ENCODE measurements at regions not wholly inside any gene's neighbourhood (a gene's known extent, or its start where the extent isn't known, plus 50 kb on each side); places are given as distances from the start of the nearest gene placed in this dataset.

GRCh38 chr1:239858529-239858928 is 233.2 kb upstream of the FMN2 start:
- Mint-ChIP-seq H3K36me3 (ENCODE audit: low read depth) (no peaks in the 10 kb centered on the region), H3K27me3 (peaks cover 4% of the 10 kb centered on the region), H3K4me3 (no peak overlapping the region), H3K4me1 (no peaks in the 10 kb centered on the region), H3K27ac (no peak overlapping the region), H3K9me3 (peaks cover 10% of the 10 kb centered on the region)
- no peak for ATAC-seq (replicated peaks)

- no peak overlapping the region for H3K27ac Mint-ChIP-seq
- H3K4me3 Mint-ChIP-seq, result no peak overlapping the region
- H3K4me1 Mint-ChIP-seq, result no peaks in the 10 kb centered on the region
- no peak for ATAC-seq (replicated peaks)
- peaks cover 4% of the 10 kb centered on the region for H3K27me3 Mint-ChIP-seq
- H3K36me3 Mint-ChIP-seq (ENCODE audit: low read depth), result no peaks in the 10 kb centered on the region
- H3K9me3 Mint-ChIP-seq, result no peaks in the 10 kb centered on the region
These were observed 229.7 kb upstream of the FMN2 start for GRCh38 chr1:239861985-239862384.

DNA sequence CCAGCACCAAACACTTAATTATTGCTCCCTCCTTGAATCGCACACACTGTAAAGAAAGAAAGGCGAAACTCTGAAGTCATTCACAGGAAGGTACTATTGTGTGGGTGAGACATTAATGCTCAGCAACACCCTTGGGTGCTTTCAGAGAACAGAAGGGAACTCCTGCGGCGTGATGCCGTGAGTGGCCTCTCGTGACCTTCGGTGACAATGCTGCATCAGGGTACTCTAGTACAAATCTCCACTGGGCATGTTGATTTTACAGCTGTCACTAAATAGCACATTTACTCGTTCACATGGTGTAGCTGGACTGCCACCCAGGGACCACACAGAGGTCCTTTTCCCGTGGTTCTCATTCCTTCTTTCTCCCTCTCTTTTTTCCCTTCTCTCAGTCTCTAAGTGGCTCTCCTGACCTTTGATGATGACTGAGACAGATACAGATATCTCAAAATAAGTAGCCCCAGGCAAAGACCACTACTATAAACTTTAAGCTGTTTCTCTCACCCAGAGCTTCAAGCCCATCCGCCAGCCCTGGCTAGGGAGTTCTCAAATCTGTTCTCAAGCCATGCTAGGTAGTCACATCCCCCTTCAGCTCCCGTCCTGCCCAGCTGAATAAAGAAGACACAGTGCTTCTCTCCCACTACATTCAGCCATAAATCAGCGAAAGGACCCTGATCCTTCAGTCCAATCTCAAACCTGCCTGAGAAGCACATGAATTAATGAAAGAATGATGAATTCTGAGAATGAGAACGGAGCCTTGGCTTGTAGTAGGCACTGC is 223.4 kb upstream of the FMN2 start:
- H3K9me3 Mint-ChIP-seq, result no peaks in the 10 kb centered on the region
- H3K27me3 Mint-ChIP-seq, result no peaks in the 10 kb centered on the region
- no peak overlapping the region for H3K4me3 Mint-ChIP-seq
- ATAC-seq (replicated peaks), result no peak
- no peaks in the 10 kb centered on the region for H3K4me1 Mint-ChIP-seq
- no peak overlapping the region for H3K27ac Mint-ChIP-seq
- no peaks in the 10 kb centered on the region for H3K36me3 Mint-ChIP-seq (ENCODE audit: low read depth)

- H3K4me1 Mint-ChIP-seq, result no peaks in the 10 kb centered on the region
- no peak for ATAC-seq (replicated peaks)
- H3K27ac Mint-ChIP-seq, result no peak overlapping the region
- no peaks in the 10 kb centered on the region for H3K9me3 Mint-ChIP-seq
- H3K27me3 Mint-ChIP-seq, result peaks cover 4% of the 10 kb centered on the region
- no peaks in the 10 kb centered on the region for H3K36me3 Mint-ChIP-seq (ENCODE audit: low read depth)
- H3K4me3 Mint-ChIP-seq, result no peak overlapping the region
These were observed 221.5 kb upstream of the FMN2 start for GRCh38 chr1:239870194-239870593.

DNA sequence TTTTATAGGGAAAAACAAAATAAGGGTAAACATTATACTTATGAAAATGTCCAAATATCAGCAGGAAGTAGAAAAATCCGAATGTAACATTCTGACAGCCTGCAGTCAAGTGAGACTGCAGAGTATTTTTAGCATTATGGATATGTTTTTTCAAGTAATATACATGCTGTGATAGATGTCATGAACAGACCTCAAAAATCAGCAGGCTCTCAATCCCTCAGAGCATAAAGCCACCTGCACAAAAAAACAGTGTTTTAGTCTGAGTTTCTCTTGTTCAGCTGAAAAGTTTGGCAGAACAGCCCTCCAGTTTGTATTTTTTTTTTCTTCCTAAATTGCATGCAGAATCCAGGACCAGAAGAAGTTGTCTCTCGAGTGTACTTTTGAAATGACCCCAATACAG is 219.1 kb upstream of the FMN2 start:
- no peak for ATAC-seq (replicated peaks)
- no peak overlapping the region for H3K4me3 Mint-ChIP-seq
- H3K9me3 Mint-ChIP-seq, result no peaks in the 10 kb centered on the region
- H3K36me3 Mint-ChIP-seq (ENCODE audit: low read depth), result no peaks in the 10 kb centered on the region
- peaks cover 4% of the 10 kb centered on the region for H3K27me3 Mint-ChIP-seq
- no peak overlapping the region for H3K27ac Mint-ChIP-seq
- no peaks in the 10 kb centered on the region for H3K4me1 Mint-ChIP-seq

GRCh38 chr1:239874831-239875230 is 216.9 kb upstream of the FMN2 start:
- Mint-ChIP-seq H3K4me1 (no peaks in the 10 kb centered on the region), H3K27me3 (peaks cover 4% of the 10 kb centered on the region), H3K4me3 (no peak overlapping the region), H3K27ac (no peak overlapping the region), H3K36me3 (ENCODE audit: low read depth) (no peaks in the 10 kb centered on the region), H3K9me3 (no peaks in the 10 kb centered on the region)
- ATAC-seq (replicated peaks), result no peak

DNA sequence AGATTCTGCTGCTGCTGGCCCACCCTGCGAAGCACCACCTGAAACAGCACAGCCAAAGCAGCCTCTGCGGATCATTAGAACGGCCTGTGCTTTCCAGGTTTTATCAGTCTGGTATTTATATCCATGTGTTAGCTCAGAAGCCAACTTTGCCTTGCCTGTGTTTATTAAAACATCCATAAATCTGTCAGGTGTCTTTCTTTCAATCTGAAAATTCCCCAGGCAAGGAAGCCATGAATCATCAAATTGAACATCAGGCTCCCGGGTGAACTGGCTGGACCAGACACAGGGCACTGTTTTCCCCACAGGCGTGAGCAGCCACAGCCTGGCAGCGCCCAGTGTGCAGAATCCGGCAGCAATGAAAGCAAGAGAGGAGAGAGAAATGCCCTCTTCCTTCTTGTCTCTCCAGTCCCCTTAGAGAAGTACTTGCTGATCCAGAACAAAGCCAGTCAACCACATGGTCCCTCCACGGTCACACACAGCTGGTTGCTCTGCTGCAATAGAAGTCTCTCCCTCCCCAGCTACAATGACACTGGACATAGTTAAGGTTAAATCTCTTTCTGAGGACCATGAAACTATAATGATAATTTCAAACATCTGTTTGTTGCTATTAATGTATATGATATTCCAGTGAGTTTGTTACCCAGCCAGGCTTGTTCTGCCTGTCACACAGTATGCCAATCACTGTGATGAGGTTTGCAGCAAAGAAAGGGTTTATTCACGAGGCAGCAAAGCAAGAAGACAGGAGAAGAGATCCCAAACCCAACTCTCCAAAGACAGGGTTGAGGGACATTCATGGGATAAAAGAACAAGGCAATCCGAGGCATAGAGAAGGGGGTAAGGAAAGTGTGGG is 212.1 kb upstream of the FMN2 start:
- Mint-ChIP-seq H3K27me3 (no peaks in the 10 kb centered on the region), H3K9me3 (no peaks in the 10 kb centered on the region), H3K27ac (no peak overlapping the region), H3K4me3 (no peak overlapping the region), H3K4me1 (no peaks in the 10 kb centered on the region), H3K36me3 (ENCODE audit: low read depth) (no peaks in the 10 kb centered on the region)
- no peak for ATAC-seq (replicated peaks)

GRCh38 chr1:239882967-239883366 is 208.7 kb upstream of the FMN2 start:
- ATAC-seq (replicated peaks), result no peak
- no peaks in the 10 kb centered on the region for H3K27me3 Mint-ChIP-seq
- no peak overlapping the region for H3K27ac Mint-ChIP-seq
- no peaks in the 10 kb centered on the region for H3K9me3 Mint-ChIP-seq
- no peak overlapping the region for H3K4me3 Mint-ChIP-seq
- no peaks in the 10 kb centered on the region for H3K36me3 Mint-ChIP-seq (ENCODE audit: low read depth)
- H3K4me1 Mint-ChIP-seq, result no peaks in the 10 kb centered on the region

DNA sequence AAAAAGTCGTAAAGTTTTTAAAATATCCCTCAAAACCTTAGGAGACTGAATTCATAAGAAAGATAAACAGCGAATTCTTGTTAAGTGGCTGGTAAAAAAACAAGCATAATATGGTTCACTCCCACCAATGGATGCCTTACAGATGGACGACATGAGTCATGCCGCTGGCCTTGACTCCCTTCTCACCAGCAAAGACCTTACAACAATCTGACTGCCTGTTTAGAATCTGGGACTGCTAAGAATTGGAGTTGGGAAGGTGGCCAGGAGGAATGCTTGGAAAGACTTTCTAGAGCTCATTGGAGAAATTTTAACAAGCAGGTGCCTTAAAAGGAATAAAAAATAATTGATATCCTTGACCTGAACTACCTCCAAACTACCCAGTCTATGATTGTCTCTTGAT is 206.9 kb upstream of the FMN2 start:
- H3K4me1 Mint-ChIP-seq, result no peaks in the 10 kb centered on the region
- no peaks in the 10 kb centered on the region for H3K36me3 Mint-ChIP-seq (ENCODE audit: low read depth)
- H3K4me3 Mint-ChIP-seq, result no peak overlapping the region
- H3K27ac Mint-ChIP-seq, result no peak overlapping the region
- H3K27me3 Mint-ChIP-seq, result no peaks in the 10 kb centered on the region
- no peaks in the 10 kb centered on the region for H3K9me3 Mint-ChIP-seq
- ATAC-seq (replicated peaks), result no peak

- Mint-ChIP-seq H3K4me1 (no peaks in the 10 kb centered on the region), H3K27me3 (no peaks in the 10 kb centered on the region), H3K36me3 (ENCODE audit: low read depth) (no peaks in the 10 kb centered on the region), H3K9me3 (no peaks in the 10 kb centered on the region), H3K27ac (no peak overlapping the region), H3K4me3 (no peak overlapping the region)
- no peak for ATAC-seq (replicated peaks)
These were observed 205.4 kb upstream of the FMN2 start for GRCh38 chr1:239886266-239886665.

- Mint-ChIP-seq H3K27me3 (no peaks in the 10 kb centered on the region), H3K27ac (no peak overlapping the region), H3K4me1 (no peaks in the 10 kb centered on the region), H3K9me3 (no peaks in the 10 kb centered on the region), H3K36me3 (ENCODE audit: low read depth) (no peaks in the 10 kb centered on the region), H3K4me3 (no peak overlapping the region)
- ATAC-seq (replicated peaks), result no peak
These were observed 203.0 kb upstream of the FMN2 start for GRCh38 chr1:239888639-239889038.

- Mint-ChIP-seq H3K36me3 (ENCODE audit: low read depth) (no peaks in the 10 kb centered on the region), H3K9me3 (no peaks in the 10 kb centered on the region), H3K4me1 (no peaks in the 10 kb centered on the region), H3K4me3 (no peak overlapping the region), H3K27ac (no peak overlapping the region), H3K27me3 (peaks cover 6% of the 10 kb centered on the region)
- ATAC-seq (replicated peaks), result no peak
These were observed 199.9 kb upstream of the FMN2 start for GRCh38 chr1:239891621-239892358.

DNA sequence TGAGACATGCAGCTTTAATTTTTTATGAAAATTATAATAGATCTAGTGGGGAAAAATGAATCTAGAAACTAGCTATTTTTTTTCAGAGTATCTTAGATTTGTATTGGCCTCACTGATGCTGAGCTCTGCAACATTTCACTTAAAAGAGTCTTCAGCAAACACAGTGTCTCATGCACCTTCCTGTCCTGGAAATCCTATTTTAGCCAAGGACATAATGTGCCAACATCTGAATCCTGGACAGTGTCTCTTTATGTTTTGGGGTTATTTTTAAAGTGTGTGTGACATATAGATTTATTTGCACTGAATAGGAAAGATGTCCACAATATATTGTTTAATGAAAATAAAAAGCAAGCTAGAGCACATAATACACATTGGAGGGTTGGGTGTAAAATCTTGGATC is 199.1 kb upstream of the FMN2 start:
- no peaks in the 10 kb centered on the region for H3K36me3 Mint-ChIP-seq (ENCODE audit: low read depth)
- peaks cover 6% of the 10 kb centered on the region for H3K27me3 Mint-ChIP-seq
- no peaks in the 10 kb centered on the region for H3K9me3 Mint-ChIP-seq
- no peaks in the 10 kb centered on the region for H3K4me1 Mint-ChIP-seq
- no peak overlapping the region for H3K4me3 Mint-ChIP-seq
- ATAC-seq (replicated peaks), result no peak
- no peak overlapping the region for H3K27ac Mint-ChIP-seq

DNA sequence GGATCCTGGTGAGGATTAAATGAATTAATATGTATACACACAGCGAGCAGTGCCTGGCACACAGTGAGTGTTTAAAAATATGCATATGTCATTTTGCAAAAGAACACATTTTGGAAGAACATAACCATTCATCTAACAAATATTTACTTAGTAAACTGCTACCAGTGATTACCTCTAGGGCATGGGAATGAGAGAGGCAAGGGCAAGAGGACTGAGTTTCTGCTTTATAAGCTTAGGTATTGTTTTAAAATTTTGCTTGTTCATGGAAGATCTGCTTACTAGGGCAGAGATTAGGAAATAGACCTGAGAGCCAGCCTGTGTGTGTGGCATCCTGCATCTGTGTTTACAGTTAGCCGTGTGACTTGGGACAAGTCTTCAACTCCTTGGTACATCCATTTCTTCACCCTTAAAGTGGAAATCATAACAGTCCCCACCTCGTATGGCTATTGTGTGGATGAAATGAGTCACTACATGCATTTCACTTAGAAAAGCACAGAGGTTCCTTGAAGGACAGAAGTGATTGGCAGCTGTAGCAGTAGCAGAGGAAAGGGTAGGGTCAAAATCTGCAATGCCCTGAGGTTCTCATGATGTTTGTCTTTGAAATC is 198.5 kb upstream of the FMN2 start:
- H3K4me1 Mint-ChIP-seq, result no peaks in the 10 kb centered on the region
- H3K27ac Mint-ChIP-seq, result no peak overlapping the region
- ATAC-seq (replicated peaks), result no peak
- H3K27me3 Mint-ChIP-seq, result peaks cover 6% of the 10 kb centered on the region
- H3K36me3 Mint-ChIP-seq (ENCODE audit: low read depth), result no peaks in the 10 kb centered on the region
- no peaks in the 10 kb centered on the region for H3K9me3 Mint-ChIP-seq
- no peak overlapping the region for H3K4me3 Mint-ChIP-seq
